ENCODE measurements at regions not wholly inside any gene's neighbourhood (a gene's known extent, or its start where the extent isn't known, plus 50 kb on each side); places are given as distances from the start of the nearest gene placed in this dataset.

GRCh38 chr6:130624046-130624445 lies 203.2 kb upstream of the SMLR1 start:
- no peak for TF ChIP-seq POLR2AphosphoS5 (IDR thresholded peaks at IDR 0.05; ENCODE audit: insufficient read depth in 1 of 2, low read depth in 1 of 2)
- no peak for TF ChIP-seq CTCF (IDR thresholded peaks at IDR 0.05)
- TF ChIP-seq POLR2A (IDR thresholded peaks at IDR 0.05): no peak
- H3K9me3 ChIP-seq: no peaks in the 10 kb centered on the region
- no peak for DNase-seq (ENCODE audit: extremely low spot score in 2 of 2)
- intact Hi-C loops (cut with DNase I): no loop called here
- H3K36me3 ChIP-seq: no peaks in the 10 kb centered on the region
- peaks cover 5% of the 10 kb centered on the region for H3K4me1 ChIP-seq
- H3K27ac ChIP-seq: no peak overlapping the region
- no peak overlapping the region for H3K4me3 ChIP-seq
- H3K27me3 ChIP-seq: no peaks in the 10 kb centered on the region

DNA sequence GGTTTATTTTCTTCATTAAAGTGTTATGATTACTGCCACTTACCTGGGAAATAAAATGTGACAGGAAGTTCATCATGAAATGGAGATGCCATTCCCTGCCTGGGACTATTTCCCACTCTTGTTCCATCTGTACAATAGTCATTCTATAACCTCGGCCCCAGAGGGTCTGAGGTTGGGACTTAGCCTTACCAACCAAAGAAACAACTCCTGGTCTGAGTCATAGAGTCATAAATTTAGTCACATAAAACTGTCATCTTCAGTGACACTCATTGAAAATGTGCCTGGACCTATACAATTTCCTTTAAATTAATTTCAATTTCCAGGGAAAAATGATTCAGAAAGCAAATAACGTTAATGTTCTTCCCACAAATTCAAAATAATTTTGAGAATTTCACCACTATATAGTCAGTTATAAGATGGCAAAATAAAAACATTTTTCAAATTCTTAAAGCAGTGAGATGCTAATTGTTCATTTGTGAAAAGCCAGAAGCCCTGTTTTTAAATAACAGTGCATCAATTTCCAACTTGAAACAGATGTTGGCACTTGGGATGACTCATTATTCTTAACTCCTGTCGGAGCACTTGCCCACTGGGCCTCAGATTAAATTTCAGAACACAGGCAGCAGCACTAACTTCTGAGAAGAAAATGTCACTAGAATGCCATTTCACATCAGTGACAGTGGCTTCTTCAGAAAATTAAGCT lies 201.2 kb upstream of the SMLR1 start:
- Histone ChIP-seq H3K4me3 (no peak overlapping the region), H3K9me3 (no peaks in the 10 kb centered on the region), H3K27me3 (no peaks in the 10 kb centered on the region), H3K27ac (no peak overlapping the region), H3K36me3 (no peaks in the 10 kb centered on the region), H3K4me1 (no peaks in the 10 kb centered on the region)
- intact Hi-C loops (cut with DNase I): no loop called here
- no peak for DNase-seq (ENCODE audit: extremely low spot score in 2 of 2)
- TF ChIP-seq POLR2AphosphoS5 (IDR thresholded peaks at IDR 0.05; ENCODE audit: insufficient read depth in 1 of 2, low read depth in 1 of 2): no peak
- no peak for TF ChIP-seq CTCF (IDR thresholded peaks at IDR 0.05)
- no peak for TF ChIP-seq POLR2A (IDR thresholded peaks at IDR 0.05)

DNA sequence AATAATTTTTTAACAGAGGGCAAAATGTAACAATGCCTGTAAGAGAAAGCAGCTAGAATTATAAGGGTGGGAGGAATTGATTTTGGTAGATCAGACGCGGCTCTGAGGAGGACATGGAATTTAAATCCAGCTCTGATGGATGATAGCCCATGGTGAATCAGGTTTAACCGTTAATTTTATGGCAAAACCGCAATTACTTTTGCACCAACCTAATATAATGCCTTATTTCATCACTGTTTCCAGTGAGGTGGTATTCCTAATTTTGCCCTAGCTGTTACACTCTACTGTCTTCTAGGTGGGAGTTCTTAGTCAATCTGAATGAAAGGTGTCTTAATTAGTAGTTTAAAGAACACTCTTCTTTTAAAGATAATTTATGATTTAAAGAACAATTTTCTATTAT lies 198.3 kb upstream of the SMLR1 start:
- no peak overlapping the region for H3K4me3 ChIP-seq
- no peaks in the 10 kb centered on the region for H3K27me3 ChIP-seq
- no peak for DNase-seq (ENCODE audit: extremely low spot score in 2 of 2)
- H3K9me3 ChIP-seq: no peaks in the 10 kb centered on the region
- intact Hi-C loops (cut with DNase I): no loop called here
- no peak overlapping the region for H3K27ac ChIP-seq
- TF ChIP-seq POLR2A (IDR thresholded peaks at IDR 0.05): no peak
- no peaks in the 10 kb centered on the region for H3K4me1 ChIP-seq
- H3K36me3 ChIP-seq: no peaks in the 10 kb centered on the region

GRCh38 chr6:130629640-130630039 lies 197.6 kb upstream of the SMLR1 start:
- Histone ChIP-seq H3K27me3 (no peaks in the 10 kb centered on the region), H3K4me1 (no peaks in the 10 kb centered on the region), H3K27ac (no peak overlapping the region), H3K36me3 (no peaks in the 10 kb centered on the region), H3K9me3 (no peaks in the 10 kb centered on the region), H3K4me3 (no peak overlapping the region)
- intact Hi-C loops (cut with DNase I): no loop called here
- TF ChIP-seq CTCF (IDR thresholded peaks at IDR 0.05): no peak
- no peak for TF ChIP-seq POLR2AphosphoS5 (IDR thresholded peaks at IDR 0.05; ENCODE audit: insufficient read depth in 1 of 2, low read depth in 1 of 2)
- TF ChIP-seq POLR2A (IDR thresholded peaks at IDR 0.05): no peak
- DNase-seq (ENCODE audit: extremely low spot score in 2 of 2): no peak

DNA sequence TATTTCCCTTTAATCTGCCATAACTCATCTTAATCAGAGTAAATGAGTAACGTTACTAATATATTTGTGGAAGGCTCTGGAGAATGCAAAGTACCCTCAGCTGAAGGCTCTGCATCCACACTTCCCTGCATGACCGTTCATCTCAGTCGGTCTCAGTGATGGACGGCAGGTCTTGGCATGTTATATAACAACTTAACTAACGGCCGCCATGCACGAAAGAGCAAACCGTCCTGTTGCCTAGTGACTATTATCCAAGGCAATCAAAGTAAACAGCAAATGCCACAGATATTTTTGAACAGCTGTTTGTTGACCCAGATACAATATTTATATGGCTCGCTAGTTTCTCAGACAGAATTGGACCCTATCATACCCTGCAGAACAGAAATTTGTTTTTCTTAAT lies 194.9 kb upstream of the SMLR1 start:
- intact Hi-C loops (cut with DNase I): no loop called here
- H3K9me3 ChIP-seq: no peaks in the 10 kb centered on the region
- TF ChIP-seq CTCF (IDR thresholded peaks at IDR 0.05) (no peak), POLR2AphosphoS5 (IDR thresholded peaks at IDR 0.05; ENCODE audit: insufficient read depth in 1 of 2, low read depth in 1 of 2) (no peak), POLR2A (IDR thresholded peaks at IDR 0.05) (no peak)
- no peak overlapping the region for H3K4me3 ChIP-seq
- no peaks in the 10 kb centered on the region for H3K36me3 ChIP-seq
- H3K27ac ChIP-seq: no peak overlapping the region
- H3K4me1 ChIP-seq: no peaks in the 10 kb centered on the region
- no peaks in the 10 kb centered on the region for H3K27me3 ChIP-seq
- DNase-seq (ENCODE audit: extremely low spot score in 2 of 2): no peak
